ENCODE measurements at regions not wholly inside any gene's neighbourhood (a gene's known extent, or its start where the extent isn't known, plus 50 kb on each side); places are given as distances from the start of the nearest gene placed in this dataset.

DNA sequence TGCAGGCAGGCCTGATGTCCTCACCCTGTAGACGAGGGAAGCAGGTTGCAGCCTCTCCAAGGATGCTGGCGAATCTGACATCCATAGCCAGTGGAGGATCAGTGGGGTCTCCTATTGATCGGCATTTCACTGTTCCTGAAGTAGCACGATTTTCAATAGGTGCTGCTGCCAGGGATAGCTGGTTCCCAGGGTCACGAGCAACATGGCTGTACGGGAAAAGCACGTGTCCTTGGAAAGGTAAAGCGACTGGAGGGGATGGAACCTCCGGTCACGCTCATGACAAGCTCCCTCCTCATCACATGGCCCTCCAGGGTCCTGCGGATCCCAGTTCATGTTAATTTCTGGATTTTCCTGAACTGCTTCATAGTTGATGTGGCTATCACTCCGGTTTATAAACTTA is 373.7 kb upstream of the SMIM21 start:
- intact Hi-C loops (cut with DNase I; ENCODE audit: low total_unique reads) = no loop called here
- no peaks in the 10 kb centered on the region for H3K4me1 ChIP-seq
- H3K9me3 ChIP-seq = no peaks in the 10 kb centered on the region
- in situ Hi-C loops (cut with MboI; ENCODE audit: low sequenced_read_pairs in 4 of 4) = loop anchor here in 1 of 4 donors (25.0 kb wide), 1 partner anchor 89 kb away; no protein-coding TSS in a partner anchor
- TF ChIP-seq CTCF (IDR thresholded peaks at IDR 0.05 in 4 of 5, conservative IDR thresholded peaks at IDR 0.05 in 1 of 5) (no peak), POLR2A (IDR thresholded peaks at IDR 0.05) (no peak)
- no peaks in the 10 kb centered on the region for H3K27me3 ChIP-seq
- ATAC-seq = no peak
- no peak for DNase-seq
- H3K27ac ChIP-seq = no peak overlapping the region
- no peak overlapping the region for H3K4me3 ChIP-seq
- no peaks in the 10 kb centered on the region for H3K36me3 ChIP-seq

DNA sequence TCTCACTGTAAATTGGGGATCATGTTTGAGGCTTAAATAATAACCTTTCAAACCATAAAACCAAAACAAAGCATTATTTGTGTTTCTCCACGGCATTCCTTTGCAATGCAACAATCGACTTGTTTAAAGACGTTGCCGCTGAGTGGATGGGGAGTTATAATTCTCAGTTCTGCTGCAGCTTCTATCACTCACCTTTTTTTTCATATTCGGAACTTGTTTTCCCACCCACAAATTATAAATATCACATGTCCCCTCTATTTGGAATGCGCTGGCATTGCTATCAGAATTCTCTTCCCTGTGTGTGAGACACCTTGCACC is 372.8 kb upstream of the SMIM21 start:
- Histone ChIP-seq H3K36me3 (no peaks in the 10 kb centered on the region), H3K9me3 (no peaks in the 10 kb centered on the region), H3K27ac (no peak overlapping the region), H3K4me1 (no peaks in the 10 kb centered on the region), H3K27me3 (no peaks in the 10 kb centered on the region), H3K4me3 (no peak overlapping the region)
- intact Hi-C loops (cut with DNase I; ENCODE audit: low total_unique reads) (no loop called here), in situ Hi-C loops (cut with MboI; ENCODE audit: low sequenced_read_pairs in 4 of 4) (loop anchor here in 1 of 4 donors (25.0 kb wide), 1 partner anchor 88 kb away; no protein-coding TSS in a partner anchor)
- DNase-seq (no peak), ATAC-seq (no peak)
- TF ChIP-seq POLR2A (IDR thresholded peaks at IDR 0.05) (no peak), CTCF (IDR thresholded peaks at IDR 0.05 in 4 of 5, conservative IDR thresholded peaks at IDR 0.05 in 1 of 5) (no peak)

DNA sequence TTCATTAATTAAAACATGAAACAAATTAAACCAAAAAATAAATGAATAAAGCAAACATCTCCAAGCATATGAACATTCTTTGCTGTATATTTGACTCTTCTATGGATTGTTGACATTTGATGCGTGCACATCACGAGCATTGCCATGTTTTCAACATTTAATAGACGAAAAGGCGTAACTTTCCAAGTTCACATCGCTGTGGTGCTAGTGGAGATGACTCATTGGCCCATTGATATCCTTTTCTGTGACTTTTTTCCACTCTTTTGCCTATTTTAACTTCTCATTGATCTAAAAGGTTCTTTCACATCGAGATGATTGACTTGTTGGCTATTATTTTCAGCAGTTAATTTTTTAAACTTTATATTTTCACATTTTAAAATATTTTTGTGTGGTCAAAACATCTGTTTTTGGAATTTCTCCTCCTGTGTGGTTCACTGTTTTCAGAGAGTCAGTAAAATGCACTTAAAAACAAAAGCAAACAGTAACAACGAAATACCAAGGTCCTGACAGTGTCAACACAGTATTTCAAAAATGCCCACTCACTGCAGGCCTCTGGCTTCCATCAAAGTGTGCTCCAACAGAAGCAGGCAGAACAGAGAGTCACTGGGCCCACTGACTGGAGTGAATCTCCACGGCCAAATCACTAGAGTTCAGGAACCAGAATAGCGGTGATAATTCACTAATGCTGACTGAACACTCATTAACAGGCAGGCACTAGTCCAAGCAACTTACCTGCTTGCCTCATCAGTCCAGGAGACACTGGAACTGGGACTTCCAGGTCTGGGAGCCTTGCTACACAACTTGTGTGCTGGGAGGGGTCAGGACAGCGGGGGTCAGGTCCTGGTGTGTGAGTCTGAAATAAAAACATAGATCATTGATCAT is 372.2 kb upstream of the SMIM21 start:
- no peak for TF ChIP-seq CTCF (IDR thresholded peaks at IDR 0.05 in 4 of 5, conservative IDR thresholded peaks at IDR 0.05 in 1 of 5)
- TF ChIP-seq POLR2A (IDR thresholded peaks at IDR 0.05) = no peak
- intact Hi-C loops (cut with DNase I; ENCODE audit: low total_unique reads) = no loop called here
- no peak for ATAC-seq
- in situ Hi-C loops (cut with MboI; ENCODE audit: low sequenced_read_pairs in 4 of 4) = loop anchor here in 1 of 4 donors (25.0 kb wide), 1 partner anchor 87 kb away; no protein-coding TSS in a partner anchor
- DNase-seq = no peak
- Histone ChIP-seq H3K4me3 (no peak overlapping the region), H3K36me3 (no peaks in the 10 kb centered on the region), H3K9me3 (no peaks in the 10 kb centered on the region), H3K27ac (no peak overlapping the region), H3K4me1 (no peaks in the 10 kb centered on the region), H3K27me3 (no peaks in the 10 kb centered on the region)

GRCh38 chr18:75797046-75797445 is 369.5 kb upstream of the SMIM21 start:
- no peaks in the 10 kb centered on the region for H3K4me1 ChIP-seq
- no peaks in the 10 kb centered on the region for H3K27me3 ChIP-seq
- no peak for ATAC-seq
- no peak for DNase-seq
- TF ChIP-seq POLR2A (IDR thresholded peaks at IDR 0.05) = no peak
- no peak for TF ChIP-seq CTCF (IDR thresholded peaks at IDR 0.05 in 4 of 5, conservative IDR thresholded peaks at IDR 0.05 in 1 of 5)
- in situ Hi-C loops (cut with MboI; ENCODE audit: low sequenced_read_pairs in 4 of 4) = no loop called here
- H3K36me3 ChIP-seq = no peaks in the 10 kb centered on the region
- H3K27ac ChIP-seq = no peak overlapping the region
- no peak overlapping the region for H3K4me3 ChIP-seq
- no peaks in the 10 kb centered on the region for H3K9me3 ChIP-seq
- intact Hi-C loops (cut with DNase I; ENCODE audit: low total_unique reads) = no loop called here
